MCF 10A (cell line): ENCODE measurements at regions not wholly inside any gene's neighbourhood (a gene's known extent, or its start where the extent isn't known, plus 50 kb on each side); places are given as distances from the start of the nearest gene placed in this dataset.
A peak's percentile ranks its signal among the peaks of the same experiment; 100 is the strongest.

ENCODE experiments used
- BruUV-seq: library from RNA; stranded (reverse); fragments of 400-500 nt; replicated peaks from 2 replicates; lab custom pipeline; 2021; lab: Mats Ljungman, UMichigan
- CTCF ChIA-PET: fragments of 300-600 bp; sonication (Branson Sonifier 250); formaldehyde crosslinking; extraction: SDS; loops from one replicate; lab custom pipeline; 2021; ENCODE audit warnings: antibody characterized with exemption, inconsistent platforms; lab: Yijun Ruan, JAX
- POLR2A ChIA-PET: fragments of 300-600, 350-650 bp; sonication (Branson Sonifier 250); formaldehyde crosslinking; extraction: SDS; loops from one replicate; lab custom pipeline; 2020; ENCODE audit warnings: antibody characterized with exemption, inconsistent platforms; lab: Yijun Ruan, JAX
- DNase-seq: peaks from one replicate; pipeline ENCODE4 v3.0.0-alpha.2; 2018; ENCODE audit not compliant: unreplicated experiment
- H3K27ac Mint-ChIP-seq: one replicate; pipeline ENCODE4 v1.8.0; 2022; ENCODE audit warnings: mild to moderate bottlenecking, low read depth, mixed read lengths; ENCODE audit not compliant: unreplicated experiment
- H3K27me3 Mint-ChIP-seq: one replicate; pipeline ENCODE4 v1.8.0; 2022; ENCODE audit warnings: mixed read lengths; ENCODE audit not compliant: insufficient read depth, unreplicated experiment
- H3K36me3 Mint-ChIP-seq: one replicate; pipeline ENCODE4 v1.8.0; 2022; ENCODE audit warnings: mild to moderate bottlenecking, moderate library complexity, mixed read lengths; ENCODE audit not compliant: insufficient read depth, unreplicated experiment
- H3K4me1 Mint-ChIP-seq: one replicate; pipeline ENCODE4 v1.8.0; 2022; ENCODE audit warnings: mixed read lengths; ENCODE audit not compliant: insufficient read depth, unreplicated experiment
- H3K4me3 Mint-ChIP-seq: one replicate; pipeline ENCODE4 v1.8.0; 2022; ENCODE audit warnings: mild to moderate bottlenecking, moderate library complexity, mixed read lengths; ENCODE audit not compliant: unreplicated experiment
- H3K9me3 Mint-ChIP-seq: one replicate; pipeline ENCODE4 v1.8.0; 2022; ENCODE audit warnings: mixed read lengths; ENCODE audit not compliant: unreplicated experiment
- CTCF ChIP-seq: fragments of 200-600 bp; IDR thresholded peaks from one replicate; pipeline ENCODE4 v1.8.0; 2022; ENCODE audit warnings: antibody characterized with exemption, mild to moderate bottlenecking; ENCODE audit not compliant: unreplicated experiment
- intact Hi-C: fragments of 100-400 bp; cut with micrococcal nuclease; formaldehyde crosslinking; loops from 2 replicates; pipeline ENCODE4 v1.14.1; 2022

- no peaks in the 10 kb centered on the region for H3K36me3 Mint-ChIP-seq
- H3K4me3 Mint-ChIP-seq, result no peak overlapping the region
- CTCF ChIA-PET, result interaction anchor here (0.6 kb wide), 1 partner anchor 27 kb away, joined by 3 read pairs; no protein-coding TSS in a partner anchor
- no peaks in the 10 kb centered on the region for H3K27me3 Mint-ChIP-seq
- H3K27ac Mint-ChIP-seq, result no peak overlapping the region
- no peaks in the 10 kb centered on the region for H3K9me3 Mint-ChIP-seq
- no TSS peak for BruUV-seq
- no peaks in the 10 kb centered on the region for H3K4me1 Mint-ChIP-seq
- POLR2A ChIA-PET, result no interaction called here
- DNase-seq, result no peak
- TF ChIP-seq CTCF, result no peak
- intact Hi-C loops, result no loop called here
Measured at GRCh38 chr13:64164435-64164834, 2748.8 kb upstream of the PCDH20 start.

GRCh38 chr13:64160479-64160878, 2744.8 kb upstream of the PCDH20 start:
- intact Hi-C loops, result no loop called here
- Mint-ChIP-seq H3K36me3 (no peaks in the 10 kb centered on the region), H3K4me3 (no peak overlapping the region), H3K9me3 (no peaks in the 10 kb centered on the region), H3K27me3 (no peaks in the 10 kb centered on the region), H3K27ac (no peak overlapping the region), H3K4me1 (peaks cover 5% of the 10 kb centered on the region)
- no peak for TF ChIP-seq CTCF
- ChIA-PET CTCF (no interaction called here), POLR2A (no interaction called here)
- no TSS peak for BruUV-seq
- no peak for DNase-seq

GRCh38 chr13:64158908-64159307, 2743.3 kb upstream of the PCDH20 start:
- DNase-seq, result peak; percentile 7
- H3K9me3 Mint-ChIP-seq, result no peaks in the 10 kb centered on the region
- no peak for TF ChIP-seq CTCF
- POLR2A ChIA-PET, result no interaction called here
- BruUV-seq, result no TSS peak
- CTCF ChIA-PET, result interaction anchor here (0.5 kb wide), 1 partner anchor 1937 kb away, joined by 4 read pairs; no protein-coding TSS in a partner anchor
- no peaks in the 10 kb centered on the region for H3K36me3 Mint-ChIP-seq
- peaks cover 5% of the 10 kb centered on the region for H3K4me1 Mint-ChIP-seq
- no peaks in the 10 kb centered on the region for H3K27me3 Mint-ChIP-seq
- intact Hi-C loops, result loop anchor here (10.0 kb wide), 1 partner anchor 316 kb away; no protein-coding TSS in a partner anchor
- H3K27ac Mint-ChIP-seq, result peak overlapping the region; percentile 54
- no peak overlapping the region for H3K4me3 Mint-ChIP-seq

- no TSS peak for BruUV-seq
- peaks cover 5% of the 10 kb centered on the region for H3K4me1 Mint-ChIP-seq
- ChIA-PET CTCF (interaction anchor here (0.6 kb wide), 1 partner anchor 599 kb away, joined by 3 read pairs; no protein-coding TSS in a partner anchor), POLR2A (no interaction called here)
- H3K4me3 Mint-ChIP-seq, result no peak overlapping the region
- intact Hi-C loops, result loop anchor here (5.0 to 10.0 kb wide), 2 partner anchors 320 to 1483 kb away; no protein-coding TSS in a partner anchor
- peak; percentile 28 for TF ChIP-seq CTCF
- no peaks in the 10 kb centered on the region for H3K27me3 Mint-ChIP-seq
- H3K36me3 Mint-ChIP-seq, result no peaks in the 10 kb centered on the region
- peak; percentile 28 for DNase-seq
- H3K9me3 Mint-ChIP-seq, result no peaks in the 10 kb centered on the region
- no peak overlapping the region for H3K27ac Mint-ChIP-seq
Measured at GRCh38 chr13:64154514-64154913, 2738.9 kb upstream of the PCDH20 start.
